Progenitor cell of endocrine pancreas (in vitro differentiated cells): ENCODE measurements at regions not wholly inside any gene's neighbourhood (a gene's known extent, or its start where the extent isn't known, plus 50 kb on each side); places are given as distances from the start of the nearest gene placed in this dataset.

Source experiments
- DNase-seq: peaks from one replicate; pipeline ENCODE4 v3.0.0; 2021; ENCODE audit warnings: low spot score; ENCODE audit not compliant: unreplicated experiment
- H3K27ac Mint-ChIP-seq: 2 replicates; pipeline ENCODE4 v1.8.0; 2021; ENCODE audit warnings: mild to moderate bottlenecking, moderate library complexity, mixed read lengths
- H3K27me3 Mint-ChIP-seq: 2 replicates; pipeline ENCODE4 v1.8.0; 2021; ENCODE audit warnings: mixed read lengths
- H3K36me3 Mint-ChIP-seq: 2 replicates; pipeline ENCODE4 v1.8.0; 2022; ENCODE audit warnings: mixed read lengths; ENCODE audit not compliant: insufficient read depth
- H3K4me1 Mint-ChIP-seq: 2 replicates; pipeline ENCODE4 v1.8.0; 2021; ENCODE audit warnings: low read depth, mixed read lengths
- H3K4me3 Mint-ChIP-seq: 2 replicates; pipeline ENCODE4 v1.8.0; 2021; ENCODE audit warnings: low read depth, mild to moderate bottlenecking, moderate library complexity, mixed read lengths
- H3K9me3 Mint-ChIP-seq: 2 replicates; pipeline ENCODE4 v1.8.0; 2021; ENCODE audit warnings: low read depth, mixed read lengths
- TF ChIP-seq, protein P1 (sequence below): fragments of 200-600 bp; sonication (generic); IDR thresholded peaks from one replicate; pipeline ENCODE4 v1.5.0; 2021; ENCODE audit warnings: antibody characterized with exemption, mild to moderate bottlenecking; ENCODE audit not compliant: unreplicated experiment

DNA sequence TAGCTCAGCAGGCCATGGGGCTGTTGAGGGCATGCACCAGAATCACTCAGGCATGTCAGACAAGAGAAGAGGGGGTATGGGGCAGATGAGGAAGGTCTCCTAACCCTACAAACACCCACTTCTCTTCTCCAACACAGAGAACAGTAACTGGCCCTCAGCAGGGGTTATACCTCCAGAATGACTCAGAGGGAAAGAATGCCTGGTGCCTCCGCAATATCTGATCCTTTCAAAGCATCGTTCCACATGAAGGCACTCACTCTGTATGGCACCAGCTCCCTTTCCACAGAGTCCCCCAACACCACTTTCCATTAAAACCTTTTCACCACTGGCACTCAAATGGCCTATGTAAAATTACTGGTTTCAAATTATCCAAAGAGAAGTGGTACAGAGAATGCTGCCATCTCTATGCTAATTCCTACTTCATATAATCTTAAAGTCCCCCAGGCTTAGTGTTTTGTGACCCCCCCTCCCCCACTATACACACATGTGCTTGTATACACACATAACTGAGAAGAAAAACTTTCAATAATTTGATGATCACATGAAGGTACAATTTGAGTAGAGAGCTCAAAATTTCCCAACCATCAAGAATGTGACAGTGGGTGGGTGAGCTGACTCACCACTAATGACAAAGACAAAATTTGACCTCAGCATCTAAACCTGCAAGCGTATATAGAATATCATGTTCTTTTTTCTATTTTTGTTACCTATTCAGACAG lies 91.5 kb downstream of the SIPA1L2 start:
- no peaks in the 10 kb centered on the region for H3K27me3 Mint-ChIP-seq
- no peaks in the 10 kb centered on the region for H3K9me3 Mint-ChIP-seq
- peaks cover 2% of the 10 kb centered on the region for H3K36me3 Mint-ChIP-seq
- peaks cover 19% of the 10 kb centered on the region for H3K4me1 Mint-ChIP-seq
- H3K4me3 Mint-ChIP-seq = no peak overlapping the region
- no peak for DNase-seq
- TF ChIP-seq, protein P1, sequence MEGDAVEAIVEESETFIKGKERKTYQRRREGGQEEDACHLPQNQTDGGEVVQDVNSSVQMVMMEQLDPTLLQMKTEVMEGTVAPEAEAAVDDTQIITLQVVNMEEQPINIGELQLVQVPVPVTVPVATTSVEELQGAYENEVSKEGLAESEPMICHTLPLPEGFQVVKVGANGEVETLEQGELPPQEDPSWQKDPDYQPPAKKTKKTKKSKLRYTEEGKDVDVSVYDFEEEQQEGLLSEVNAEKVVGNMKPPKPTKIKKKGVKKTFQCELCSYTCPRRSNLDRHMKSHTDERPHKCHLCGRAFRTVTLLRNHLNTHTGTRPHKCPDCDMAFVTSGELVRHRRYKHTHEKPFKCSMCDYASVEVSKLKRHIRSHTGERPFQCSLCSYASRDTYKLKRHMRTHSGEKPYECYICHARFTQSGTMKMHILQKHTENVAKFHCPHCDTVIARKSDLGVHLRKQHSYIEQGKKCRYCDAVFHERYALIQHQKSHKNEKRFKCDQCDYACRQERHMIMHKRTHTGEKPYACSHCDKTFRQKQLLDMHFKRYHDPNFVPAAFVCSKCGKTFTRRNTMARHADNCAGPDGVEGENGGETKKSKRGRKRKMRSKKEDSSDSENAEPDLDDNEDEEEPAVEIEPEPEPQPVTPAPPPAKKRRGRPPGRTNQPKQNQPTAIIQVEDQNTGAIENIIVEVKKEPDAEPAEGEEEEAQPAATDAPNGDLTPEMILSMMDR = no peak
- peak overlapping the region; percentile 34 for H3K27ac Mint-ChIP-seq

GRCh38 chr1:232534552-232535517 lies 95.1 kb downstream of the SIPA1L2 start:
- Mint-ChIP-seq H3K36me3 (no peaks in the 10 kb centered on the region), H3K27me3 (no peaks in the 10 kb centered on the region), H3K9me3 (no peaks in the 10 kb centered on the region), H3K27ac (no peak overlapping the region), H3K4me1 (peaks cover 15% of the 10 kb centered on the region), H3K4me3 (no peak overlapping the region)
- TF ChIP-seq, protein P1 = no peak
- DNase-seq = no peak

DNA sequence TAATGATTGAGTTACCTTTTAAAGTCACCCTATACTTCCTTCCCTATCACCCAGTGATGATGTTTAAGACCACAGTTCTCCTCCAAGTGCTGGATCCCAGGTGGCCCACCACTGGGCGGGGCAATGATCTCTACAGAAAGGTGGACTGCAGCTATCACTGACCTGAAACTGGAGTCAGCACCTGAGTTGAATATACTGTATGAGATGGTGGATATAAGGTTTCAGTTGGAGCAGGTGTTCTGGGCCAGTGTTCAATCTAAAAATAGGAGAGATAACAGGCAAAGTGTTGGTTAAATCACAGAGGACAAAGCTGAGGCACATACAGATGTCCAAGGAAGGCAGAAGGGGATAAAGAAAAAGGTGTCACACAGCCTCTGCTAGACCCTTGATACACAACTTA lies 96.6 kb downstream of the SIPA1L2 start:
- H3K4me1 Mint-ChIP-seq = peaks cover 5% of the 10 kb centered on the region
- H3K9me3 Mint-ChIP-seq = no peaks in the 10 kb centered on the region
- no peak overlapping the region for H3K27ac Mint-ChIP-seq
- TF ChIP-seq, protein P1 = no peak
- no peaks in the 10 kb centered on the region for H3K27me3 Mint-ChIP-seq
- H3K36me3 Mint-ChIP-seq = no peaks in the 10 kb centered on the region
- H3K4me3 Mint-ChIP-seq = no peak overlapping the region
- no peak for DNase-seq

GRCh38 chr1:232532901-232533300 lies 97.0 kb downstream of the SIPA1L2 start:
- no peak for DNase-seq
- no peak overlapping the region for H3K4me3 Mint-ChIP-seq
- H3K4me1 Mint-ChIP-seq = peaks cover 2% of the 10 kb centered on the region
- H3K27me3 Mint-ChIP-seq = no peaks in the 10 kb centered on the region
- no peaks in the 10 kb centered on the region for H3K36me3 Mint-ChIP-seq
- TF ChIP-seq, protein P1 = no peak
- H3K27ac Mint-ChIP-seq = no peak overlapping the region
- H3K9me3 Mint-ChIP-seq = no peaks in the 10 kb centered on the region

GRCh38 chr1:232531291-232531690 lies 98.6 kb downstream of the SIPA1L2 start:
- H3K27ac Mint-ChIP-seq = no peak overlapping the region
- no peak overlapping the region for H3K4me3 Mint-ChIP-seq
- no peaks in the 10 kb centered on the region for H3K4me1 Mint-ChIP-seq
- TF ChIP-seq, protein P1 = no peak
- no peak for DNase-seq
- H3K9me3 Mint-ChIP-seq = no peaks in the 10 kb centered on the region
- no peaks in the 10 kb centered on the region for H3K27me3 Mint-ChIP-seq
- no peaks in the 10 kb centered on the region for H3K36me3 Mint-ChIP-seq
